Sciatic nerve (tissue), 2 donors: ENCODE measurements at regions not wholly inside any gene's neighbourhood (a gene's known extent, or its start where the extent isn't known, plus 50 kb on each side); places are given as distances from the start of the nearest gene placed in this dataset.

Source experiments
- ATAC-seq: fragments of 200-7000 bp; cut with Tn5 transposase; one replicate; pipeline ENCODE4 v1.9.1; 2020; ENCODE audit warnings: mild to moderate bottlenecking, moderate library complexity
- DNase-seq: peaks from one replicate; pipeline ENCODE4 v3.0.0-alpha.2; 2020; ENCODE audit warnings: low spot score
- intact Hi-C: fragments of 100-400 bp; cut with DNase I; formaldehyde crosslinking; loops from one replicate; pipeline ENCODE4 v1.14.2; 2022
- donor health status: DM: no; HTN: no; CAD: no.
- donor health status: DM: no; HTN: no; CAD: no.

DNA sequence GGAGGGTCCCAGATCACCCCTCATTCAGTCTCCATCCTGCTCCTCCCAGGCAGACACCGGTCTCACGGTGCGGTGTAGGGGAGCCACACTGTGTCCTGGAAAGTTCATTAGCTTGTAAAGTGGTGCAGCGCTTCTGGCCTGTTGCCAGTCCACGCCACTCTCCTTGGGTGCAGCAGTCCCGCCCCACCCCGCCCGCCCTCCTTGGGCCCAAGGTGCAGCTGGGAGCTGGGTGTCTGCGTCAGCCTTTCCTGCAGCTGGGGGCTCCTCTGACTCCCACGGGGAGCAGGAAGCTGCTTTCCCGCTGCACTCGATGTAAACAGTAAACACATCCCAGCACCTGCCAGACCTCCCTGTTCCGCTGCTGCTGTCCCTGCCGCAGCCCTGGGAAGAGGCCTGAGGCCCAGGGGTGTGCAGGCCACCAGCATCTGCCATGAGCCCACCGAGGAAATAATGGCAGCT lies 53.8 kb upstream of the ASB18 start:
- DNase-seq, result no peak
- ATAC-seq, result no peak
- intact Hi-C loops, result no loop called here

DNA sequence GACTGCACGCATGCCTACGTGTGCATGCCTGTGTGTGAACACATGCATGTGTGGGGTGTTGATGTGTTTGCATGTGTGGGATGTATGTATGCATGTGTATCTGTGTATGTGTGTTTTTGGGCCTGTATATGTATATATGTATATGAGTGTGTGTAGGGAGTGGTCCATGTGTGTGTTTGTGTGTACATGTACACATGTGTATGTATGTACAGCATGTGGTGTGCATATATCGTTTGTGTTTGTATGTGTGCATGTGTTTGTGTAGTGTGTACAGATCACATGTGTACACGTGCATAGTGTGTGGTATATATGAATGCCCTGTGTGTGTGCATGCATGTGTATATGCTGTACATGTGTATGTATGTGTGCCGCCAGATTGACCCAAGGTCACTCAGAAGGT lies 54.2 kb upstream of the ASB18 start:
- ATAC-seq (no peak), DNase-seq (no peak)
- intact Hi-C loops, result no loop called here

- ATAC-seq, result no peak
- intact Hi-C loops, result no loop called here
Observed at GRCh38 chr2:236319036-236319435, 54.8 kb upstream of the ASB18 start.

GRCh38 chr2:236321415-236321814 lies 57.2 kb upstream of the ASB18 start:
- intact Hi-C loops, result no loop called here
- no peak for DNase-seq
- ATAC-seq, result peak; percentile 64

More at GRCh38 chr2:236319036-236319435, 54.8 kb upstream of the ASB18 start:
- no peak for DNase-seq

DNA sequence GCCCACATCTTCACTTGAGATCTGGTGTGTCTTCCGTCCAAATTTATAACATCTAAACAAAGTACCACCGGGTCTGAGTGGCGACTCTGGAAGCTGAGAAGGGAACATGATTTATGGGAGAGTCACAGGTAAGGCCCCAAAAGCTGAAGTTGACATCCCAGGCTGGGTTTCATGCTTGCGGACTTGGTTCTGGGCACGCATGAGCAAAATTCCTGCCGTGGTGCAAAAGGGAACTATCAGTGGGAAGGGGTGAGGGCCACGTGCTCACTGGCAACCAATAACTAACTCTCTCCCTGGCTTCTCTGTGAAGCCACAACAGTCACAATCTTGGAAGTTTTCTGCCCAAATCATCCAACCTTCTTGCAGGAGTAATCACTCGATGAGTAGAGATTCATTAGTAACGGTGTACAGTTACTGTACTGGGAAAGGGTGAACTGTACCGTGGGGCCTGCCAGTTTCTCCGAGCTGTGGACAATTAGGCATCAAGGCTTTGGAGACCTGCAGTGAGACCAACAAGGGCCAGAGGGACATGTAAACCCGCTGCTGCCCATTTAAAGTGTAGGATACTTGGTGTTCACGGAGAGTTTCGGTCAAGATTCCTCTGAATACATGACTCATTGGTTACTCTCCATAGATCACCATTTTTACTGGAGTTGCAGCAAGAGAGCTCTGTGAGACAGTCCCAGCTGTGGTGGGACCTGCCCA lies 69.4 kb upstream of the ASB18 start:
- no peak for DNase-seq
- intact Hi-C loops, result no loop called here
- ATAC-seq, result no peak

DNA sequence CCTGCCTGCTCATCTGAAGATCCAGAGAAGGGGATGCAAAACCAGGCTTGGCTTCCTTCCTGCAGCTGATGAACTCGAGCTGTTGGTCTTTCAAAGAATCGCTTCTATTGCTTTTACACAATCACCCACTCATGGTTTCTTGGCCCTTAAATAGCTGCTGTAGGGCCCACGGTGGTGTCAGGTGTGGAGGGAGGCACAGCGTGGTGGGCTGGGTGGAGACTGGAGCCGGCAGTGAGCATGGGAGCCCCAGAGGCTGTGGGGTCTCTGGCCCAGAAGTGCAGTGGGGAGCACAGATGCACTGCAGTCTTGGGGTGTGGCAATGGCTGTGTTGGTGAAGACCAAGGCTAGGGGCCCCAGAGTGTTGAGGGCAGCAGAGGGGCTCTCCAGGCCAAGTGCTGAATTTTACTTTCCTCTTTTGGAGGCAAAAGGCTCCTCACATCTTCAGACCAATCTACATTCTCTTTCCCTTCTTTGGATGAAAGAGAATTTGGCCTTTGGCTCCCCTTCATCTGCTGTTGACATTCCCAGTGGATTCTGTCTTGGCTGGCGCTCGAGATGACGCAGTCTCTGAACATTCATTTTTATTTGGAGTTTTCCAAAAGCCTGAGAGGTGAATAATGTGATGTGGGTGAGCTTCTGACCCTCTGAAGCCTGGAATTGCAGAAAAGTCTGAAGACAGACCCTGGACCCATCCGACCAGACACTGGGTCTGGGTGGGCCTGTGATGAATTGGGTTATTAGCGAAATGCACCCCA lies 70.1 kb upstream of the ASB18 start:
- peak; percentile 82 for ATAC-seq
- no peak for DNase-seq
- intact Hi-C loops, result no loop called here

- no peak for ATAC-seq
- intact Hi-C loops, result no loop called here
- DNase-seq, result no peak
Observed at GRCh38 chr2:236335696-236336574, 71.7 kb upstream of the ASB18 start.

DNA sequence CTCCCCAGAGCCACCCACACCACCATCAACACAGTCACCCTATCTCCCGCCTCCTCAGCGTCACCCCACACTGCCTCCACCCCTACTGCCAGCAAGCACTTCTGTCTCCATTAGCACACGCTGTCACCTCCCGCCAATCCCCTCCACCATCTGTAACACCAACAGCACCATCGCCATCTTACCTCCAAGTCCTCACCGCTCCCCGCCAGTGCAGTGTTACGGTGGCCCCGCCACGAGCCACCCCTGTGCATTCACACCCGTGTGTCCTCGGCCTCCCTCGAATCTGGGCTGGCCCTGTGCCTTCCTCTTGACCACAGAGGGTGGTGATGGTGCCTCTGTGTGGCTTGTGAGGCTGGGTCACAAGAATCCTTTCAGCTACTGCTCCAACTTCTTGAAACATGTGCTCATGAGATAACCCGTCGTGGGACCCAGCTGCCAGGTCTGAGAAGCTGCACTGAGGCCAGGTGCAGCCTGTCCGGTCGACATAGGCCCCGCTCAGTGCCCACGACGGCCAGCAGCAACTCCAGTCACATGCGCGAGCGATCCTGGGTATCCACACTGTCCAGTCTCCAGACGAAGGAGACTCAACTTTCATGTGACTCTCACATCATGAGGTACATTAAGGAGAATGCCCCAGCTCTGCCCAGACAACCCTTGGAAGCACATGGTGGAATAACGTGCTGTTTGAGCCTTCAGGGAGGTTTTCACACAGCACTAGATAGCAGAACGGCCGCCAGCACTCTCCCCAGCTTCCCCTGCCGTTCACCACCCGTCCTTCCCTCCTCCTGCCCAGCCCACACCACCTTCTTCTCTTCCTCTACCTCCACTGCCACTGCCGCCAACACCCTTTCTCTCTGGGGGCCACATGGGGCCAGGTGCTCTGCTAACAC lies 72.6 kb upstream of the ASB18 start:
- ATAC-seq (no peak), DNase-seq (no peak)
- intact Hi-C loops, result no loop called here

GRCh38 chr2:236337465-236338325 lies 73.5 kb upstream of the ASB18 start:
- no peak for ATAC-seq
- intact Hi-C loops, result no loop called here
- DNase-seq, result no peak

DNA sequence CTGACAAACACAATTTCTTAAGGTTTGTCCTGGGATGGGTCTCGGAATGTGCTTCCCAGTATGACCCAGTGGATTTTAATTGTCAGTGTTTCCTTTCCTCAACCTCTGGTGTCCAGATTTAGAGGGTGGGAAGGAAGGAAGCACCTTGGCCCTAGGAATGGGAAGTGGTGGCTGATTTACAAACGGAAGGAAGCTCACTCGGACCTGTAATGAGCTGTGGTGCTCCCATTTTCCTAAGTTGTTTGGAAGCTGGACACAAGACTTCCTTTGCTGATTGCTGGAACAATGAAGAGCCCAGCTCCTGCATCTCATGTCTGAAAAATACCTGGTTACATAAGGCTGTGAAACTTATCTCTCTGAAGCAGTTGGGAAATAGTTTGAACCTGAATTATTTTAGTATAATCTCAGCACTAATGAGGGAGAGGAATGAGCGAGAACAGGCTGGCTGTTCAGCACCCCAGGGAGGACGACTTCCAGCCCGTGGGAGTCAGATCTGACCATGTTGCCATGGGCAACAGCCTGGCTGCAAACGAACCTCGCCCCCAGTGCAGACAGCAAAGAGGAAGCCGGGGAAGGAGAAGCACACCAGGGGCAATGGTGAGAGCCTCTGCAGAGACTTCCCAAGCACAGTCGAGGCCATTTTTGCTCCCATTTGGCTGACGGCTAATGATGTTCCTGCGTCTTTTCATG lies 74.4 kb upstream of the ASB18 start:
- no peak for DNase-seq
- intact Hi-C loops, result no loop called here
- ATAC-seq, result peak; percentile 45

- no peak for DNase-seq
- no peak for ATAC-seq
- intact Hi-C loops, result no loop called here
Observed at GRCh38 chr2:236340251-236340650, 76.0 kb upstream of the ASB18 start.

DNA sequence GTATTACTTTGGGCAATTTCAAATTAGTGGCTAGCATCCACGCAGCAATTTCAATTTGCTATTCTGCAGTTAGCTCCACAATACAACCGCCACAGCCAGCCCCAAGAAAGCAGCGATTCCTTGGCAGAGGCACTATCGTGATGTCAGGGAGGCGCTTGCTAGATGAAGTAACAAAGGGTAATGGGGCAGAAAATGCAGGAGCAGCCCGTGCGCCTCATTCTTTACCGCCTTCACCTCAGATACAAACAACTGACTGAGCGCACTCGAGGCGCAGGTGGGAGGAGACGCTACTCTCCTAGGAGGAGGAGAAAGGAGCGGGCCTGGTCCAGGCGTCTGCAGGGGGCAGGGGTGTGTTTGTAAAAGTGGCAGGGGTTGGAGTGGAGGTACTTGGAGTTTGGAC lies 76.9 kb upstream of the ASB18 start:
- DNase-seq (no peak), ATAC-seq (no peak)
- intact Hi-C loops, result no loop called here

- ATAC-seq, result no peak
- intact Hi-C loops, result no loop called here
Observed at GRCh38 chr2:236341721-236342120, 77.5 kb upstream of the ASB18 start.

GRCh38 chr2:236342507-236342906 lies 78.3 kb upstream of the ASB18 start:
- ATAC-seq (no peak), DNase-seq (no peak)
- intact Hi-C loops, result no loop called here

More at GRCh38 chr2:236341721-236342120, 77.5 kb upstream of the ASB18 start:
- no peak for DNase-seq

GRCh38 chr2:236342951-236343350 lies 78.7 kb upstream of the ASB18 start:
- no peak for DNase-seq
- intact Hi-C loops, result no loop called here
- ATAC-seq, result no peak

DNA sequence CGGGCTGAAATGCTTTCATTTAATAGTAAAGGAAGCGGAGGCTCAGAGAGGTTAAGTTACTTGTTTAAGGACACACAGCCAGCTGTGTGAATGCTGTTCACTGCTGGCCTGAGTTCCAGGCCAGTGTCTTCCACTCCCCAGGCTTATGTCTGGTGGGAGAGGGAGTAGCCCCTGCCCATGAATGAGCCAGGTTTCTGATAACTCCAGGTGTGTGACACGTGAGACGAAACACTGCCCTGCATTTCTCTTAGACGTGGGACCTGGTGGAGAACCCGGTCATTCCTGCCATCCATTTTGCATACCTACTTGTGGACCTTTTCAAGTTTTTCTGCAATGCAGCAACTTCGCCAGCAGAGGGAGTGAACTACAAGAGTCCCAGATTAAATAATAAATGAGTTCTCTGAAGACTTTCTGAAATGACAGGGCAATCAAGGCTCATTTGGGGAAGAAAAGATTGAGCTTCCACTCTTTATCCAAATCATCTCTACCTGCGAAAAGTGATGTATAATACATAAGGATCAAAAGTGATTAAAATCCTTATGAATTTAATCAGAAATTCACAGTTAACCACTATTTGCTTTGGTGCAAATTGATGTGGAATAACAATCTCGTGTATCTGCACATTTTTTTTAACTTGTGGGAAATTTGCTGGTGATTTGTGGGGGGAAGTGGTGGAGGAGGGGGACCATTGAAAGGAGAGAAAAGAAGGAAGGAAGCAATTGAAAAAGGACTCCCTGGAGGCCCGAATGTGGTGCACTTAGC lies 79.4 kb upstream of the ASB18 start:
- DNase-seq (no peak), ATAC-seq (no peak)
- intact Hi-C loops, result no loop called here

DNA sequence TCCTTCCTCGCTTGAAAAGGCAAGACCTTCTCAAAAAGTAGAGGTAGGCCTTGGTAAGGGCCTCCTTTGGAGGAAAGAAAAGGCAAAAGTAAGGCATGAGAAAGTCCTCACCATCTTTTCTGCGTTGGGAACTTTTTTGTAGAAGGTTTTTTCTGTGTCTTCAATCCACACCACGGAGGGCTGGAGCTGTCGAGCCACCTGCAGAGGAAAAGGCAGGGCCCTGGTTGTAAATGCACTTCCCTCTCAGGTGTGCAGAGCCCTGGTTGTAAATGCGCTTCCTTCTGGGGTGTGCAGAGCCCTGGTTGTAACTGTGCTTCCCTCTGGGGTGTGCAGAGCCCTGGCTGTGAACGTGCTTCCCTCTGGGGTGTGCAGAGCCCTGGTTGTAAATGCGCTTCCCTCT lies 80.2 kb upstream of the ASB18 start:
- DNase-seq (no peak), ATAC-seq (no peak)
- intact Hi-C loops, result no loop called here
